H1 (cell line): ENCODE measurements at regions not wholly inside any gene's neighbourhood (a gene's known extent, or its start where the extent isn't known, plus 50 kb on each side); places are given as distances from the start of the nearest gene placed in this dataset.

Experiments used
- KDM1A ChIP-seq: fragments of 200-600, 300-600 bp; sonication (generic); IDR thresholded peaks from 2 replicates; pipeline ENCODE4 v1.7.1; 2016; ENCODE audit warnings: mild to moderate bottlenecking, low read length, borderline replicate concordance
- POLR2A ChIP-seq, 2 experiments: IDR thresholded peaks; 1 replicate in 1 of 2; 2 replicates in 1 of 2; pipeline ENCODE4 v1.6.1; 2011; ENCODE audit warnings: low read depth in 2 of 2, low read length in 2 of 2, mild to moderate bottlenecking in 2 of 2; ENCODE audit errors: control extremely low read depth in 1 of 2

GRCh38 chr4:66585767-66586166 is 915.5 kb upstream of the EPHA5 start:
- TF ChIP-seq POLR2A (IDR thresholded peaks at IDR 0.05; ENCODE audit: control extremely low read depth in 1 of 2, low read depth in 2 of 2, low read length in 2 of 2), result no peak
- no peak for TF ChIP-seq KDM1A
